AG09319 (cell line): ENCODE measurements at regions not wholly inside any gene's neighbourhood (a gene's known extent, or its start where the extent isn't known, plus 50 kb on each side); places are given as distances from the start of the nearest gene placed in this dataset.

Source experiments
- DNase-seq: peaks from one replicate; pipeline ENCODE4 v3.0.0-alpha.2; 2010; ENCODE audit warnings: low read depth; ENCODE audit errors: extremely low read depth
- TF ChIP-seq, protein P1 (sequence below): IDR thresholded peaks from 2 replicates; pipeline ENCODE4 v1.5.1; 2011; ENCODE audit warnings: low read depth, mild to moderate bottlenecking, inconsistent platforms, low read length, moderate library complexity

DNA sequence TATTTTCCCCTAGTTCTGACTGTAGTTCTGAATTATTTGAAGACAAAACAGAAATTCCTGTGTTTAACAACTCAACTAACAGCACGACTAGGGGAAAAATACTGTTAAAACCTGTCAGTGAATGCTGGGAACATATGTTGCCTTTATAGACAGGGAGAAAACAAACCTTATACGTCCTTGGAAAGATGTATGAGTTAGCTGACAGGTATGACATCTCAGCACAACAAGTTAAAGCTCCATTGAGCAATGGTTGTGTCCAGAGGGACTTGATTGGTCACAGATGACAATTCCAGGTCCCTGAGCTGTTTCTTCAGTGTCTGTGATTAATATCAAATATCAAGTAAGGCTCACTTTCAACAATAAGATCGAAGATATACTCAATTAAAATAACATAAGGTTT lies 58.2 kb upstream of the DDIT4L start:
- TF ChIP-seq, protein P1, sequence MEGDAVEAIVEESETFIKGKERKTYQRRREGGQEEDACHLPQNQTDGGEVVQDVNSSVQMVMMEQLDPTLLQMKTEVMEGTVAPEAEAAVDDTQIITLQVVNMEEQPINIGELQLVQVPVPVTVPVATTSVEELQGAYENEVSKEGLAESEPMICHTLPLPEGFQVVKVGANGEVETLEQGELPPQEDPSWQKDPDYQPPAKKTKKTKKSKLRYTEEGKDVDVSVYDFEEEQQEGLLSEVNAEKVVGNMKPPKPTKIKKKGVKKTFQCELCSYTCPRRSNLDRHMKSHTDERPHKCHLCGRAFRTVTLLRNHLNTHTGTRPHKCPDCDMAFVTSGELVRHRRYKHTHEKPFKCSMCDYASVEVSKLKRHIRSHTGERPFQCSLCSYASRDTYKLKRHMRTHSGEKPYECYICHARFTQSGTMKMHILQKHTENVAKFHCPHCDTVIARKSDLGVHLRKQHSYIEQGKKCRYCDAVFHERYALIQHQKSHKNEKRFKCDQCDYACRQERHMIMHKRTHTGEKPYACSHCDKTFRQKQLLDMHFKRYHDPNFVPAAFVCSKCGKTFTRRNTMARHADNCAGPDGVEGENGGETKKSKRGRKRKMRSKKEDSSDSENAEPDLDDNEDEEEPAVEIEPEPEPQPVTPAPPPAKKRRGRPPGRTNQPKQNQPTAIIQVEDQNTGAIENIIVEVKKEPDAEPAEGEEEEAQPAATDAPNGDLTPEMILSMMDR, result no peak
- DNase-seq, result no peak

DNA sequence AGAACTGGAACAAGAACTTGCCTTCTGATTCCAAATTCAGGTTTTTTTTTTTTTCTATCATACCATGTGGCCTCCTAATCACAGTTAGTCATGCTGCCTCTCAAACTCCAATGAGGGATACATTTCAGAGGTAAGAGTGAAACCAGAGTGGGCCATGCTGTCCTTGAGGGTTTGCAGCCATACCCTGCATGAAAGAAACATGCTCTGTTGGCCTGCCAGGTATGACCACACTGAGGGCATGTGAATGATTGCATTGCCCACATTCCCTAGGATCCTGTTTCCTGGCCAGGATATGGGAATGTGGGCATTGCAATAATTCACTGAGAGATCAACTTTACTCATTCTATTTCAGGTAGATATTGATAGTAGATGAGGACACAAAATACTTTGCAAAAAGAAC lies 56.4 kb upstream of the DDIT4L start:
- no peak for DNase-seq
- TF ChIP-seq, protein P1, result no peak

DNA sequence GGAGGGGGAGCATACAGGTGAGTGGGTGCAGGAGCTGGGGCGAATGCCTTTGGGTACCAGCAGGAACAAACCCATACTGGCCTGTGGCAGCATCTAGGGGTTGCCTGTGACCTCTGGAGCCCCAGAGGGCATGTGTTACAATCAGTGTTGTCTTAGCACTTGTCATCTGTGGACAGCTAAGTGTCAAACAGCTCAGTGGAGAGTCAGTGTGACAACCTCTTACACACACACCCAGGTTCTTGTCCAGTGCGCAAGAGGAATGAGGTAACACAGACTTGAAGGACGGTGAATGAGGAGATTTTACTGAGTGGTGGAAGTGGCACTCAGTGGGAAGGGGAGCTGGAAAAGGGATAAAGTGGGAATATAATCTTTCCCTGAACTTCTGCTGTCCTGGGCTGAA lies 54.1 kb upstream of the DDIT4L start:
- no peak for DNase-seq
- TF ChIP-seq, protein P1, result no peak
